Smooth muscle cell of the brain vasculature (primary cell): ENCODE measurements at regions not wholly inside any gene's neighbourhood (a gene's known extent, or its start where the extent isn't known, plus 50 kb on each side); places are given as distances from the start of the nearest gene placed in this dataset.

Experiments
- DNase-seq: peaks from one replicate; pipeline ENCODE4 v3.0.0-alpha.2; 2012; ENCODE audit warnings: low read depth, low spot score

- no peak for DNase-seq
Observed at GRCh38 chr3:28738425-28738824, 389.8 kb upstream of the AZI2 start.

DNA sequence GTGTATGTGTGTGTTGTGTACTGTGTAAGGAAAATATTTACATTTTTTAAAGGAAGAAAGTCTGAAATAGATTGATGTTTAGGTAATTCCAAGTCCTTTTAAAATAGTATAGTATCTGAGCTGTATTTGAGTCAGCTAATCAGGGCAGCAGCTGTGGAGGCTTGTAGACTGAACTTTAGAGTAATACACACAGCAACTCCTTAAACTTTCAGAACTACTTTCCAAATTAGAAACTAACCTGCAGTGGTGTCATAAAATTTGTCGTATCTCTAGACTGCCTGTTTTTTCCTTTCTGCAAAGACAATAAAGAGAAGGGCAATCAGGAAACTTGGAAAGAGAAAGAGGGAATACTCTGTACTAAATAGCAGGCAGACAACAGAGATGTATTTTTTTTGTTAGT lies 391.0 kb upstream of the AZI2 start:
- no peak for DNase-seq

DNA sequence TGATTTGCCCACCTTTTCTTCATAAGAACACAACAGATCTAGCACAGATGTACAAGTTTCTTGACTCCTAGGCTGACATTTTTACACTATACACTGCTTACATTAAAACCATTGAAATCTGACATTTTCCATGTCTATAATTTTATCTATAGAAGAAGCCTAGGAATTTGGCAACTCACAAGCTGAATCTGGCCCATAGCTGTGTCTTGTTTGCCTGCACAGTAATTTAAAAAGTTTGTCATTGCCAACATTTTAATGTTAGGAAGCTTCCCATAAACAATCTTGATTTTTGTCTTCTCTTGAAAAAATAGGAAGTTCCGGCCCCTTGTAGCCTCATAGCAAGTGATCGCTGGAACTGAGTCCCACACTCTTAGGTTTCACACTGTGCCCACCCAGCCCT lies 394.6 kb upstream of the AZI2 start:
- DNase-seq, result no peak

DNA sequence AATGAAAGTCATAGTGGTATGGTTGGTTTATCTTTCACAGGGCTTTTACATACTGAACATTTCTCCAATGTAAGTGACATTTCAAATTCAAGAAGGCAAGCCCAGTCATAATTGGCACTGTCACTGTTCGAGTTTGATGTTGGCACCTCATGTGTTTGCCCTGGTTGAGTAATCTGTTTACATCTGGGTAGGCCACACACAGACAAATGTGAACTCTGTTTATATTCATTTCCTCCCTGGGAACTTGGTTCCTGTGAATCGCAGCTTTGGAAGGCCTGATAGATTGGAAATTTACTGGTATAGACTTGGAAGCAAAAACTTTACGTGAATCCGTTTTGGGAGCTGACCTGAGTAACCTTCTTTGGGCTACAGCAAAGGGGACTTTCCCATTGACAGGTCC lies 395.2 kb upstream of the AZI2 start:
- DNase-seq, result no peak

DNA sequence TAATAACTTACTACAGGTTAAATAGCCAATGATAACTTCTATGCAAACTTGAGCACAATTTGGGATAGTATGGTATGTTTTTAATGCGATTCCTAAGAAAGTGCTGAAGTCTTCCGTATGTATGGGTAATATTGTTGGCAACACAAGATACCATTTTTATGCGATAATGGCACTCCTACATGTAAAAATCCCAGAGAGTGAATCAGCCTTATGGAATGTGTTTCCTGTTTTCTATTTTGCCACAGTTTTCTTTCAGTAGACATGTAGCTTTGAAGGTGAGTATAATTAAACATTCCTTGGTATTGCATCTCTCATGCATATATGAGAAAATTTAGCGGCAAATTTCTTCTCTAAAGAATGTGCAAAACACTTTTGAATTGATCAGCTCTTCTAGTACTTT lies 396.8 kb upstream of the AZI2 start:
- DNase-seq, result no peak

- DNase-seq, result no peak
Observed at GRCh38 chr3:28745916-28746617, 397.4 kb upstream of the AZI2 start.

GRCh38 chr3:28746990-28747389 lies 398.4 kb upstream of the AZI2 start:
- no peak for DNase-seq

GRCh38 chr3:28751864-28752263 lies 403.2 kb upstream of the AZI2 start:
- no peak for DNase-seq

DNA sequence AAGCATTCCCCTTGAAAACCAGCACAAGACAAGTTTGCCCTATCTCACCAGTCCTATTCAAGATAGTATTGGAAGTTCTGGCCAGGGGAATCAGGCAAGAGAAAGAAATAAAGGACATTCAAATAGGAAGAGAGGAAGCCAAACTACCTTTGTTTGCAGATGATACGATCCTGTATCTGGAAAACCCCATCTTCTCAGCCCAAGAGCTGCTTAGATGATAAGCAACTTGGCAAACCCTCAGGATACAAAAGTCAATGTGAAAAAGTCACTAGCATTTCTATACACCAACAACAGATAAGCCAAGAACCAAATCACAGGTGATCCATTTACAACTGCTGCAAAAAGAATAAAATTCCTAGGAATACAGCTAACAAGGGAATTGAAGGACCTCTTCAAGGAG lies 403.7 kb upstream of the AZI2 start:
- no peak for DNase-seq

DNA sequence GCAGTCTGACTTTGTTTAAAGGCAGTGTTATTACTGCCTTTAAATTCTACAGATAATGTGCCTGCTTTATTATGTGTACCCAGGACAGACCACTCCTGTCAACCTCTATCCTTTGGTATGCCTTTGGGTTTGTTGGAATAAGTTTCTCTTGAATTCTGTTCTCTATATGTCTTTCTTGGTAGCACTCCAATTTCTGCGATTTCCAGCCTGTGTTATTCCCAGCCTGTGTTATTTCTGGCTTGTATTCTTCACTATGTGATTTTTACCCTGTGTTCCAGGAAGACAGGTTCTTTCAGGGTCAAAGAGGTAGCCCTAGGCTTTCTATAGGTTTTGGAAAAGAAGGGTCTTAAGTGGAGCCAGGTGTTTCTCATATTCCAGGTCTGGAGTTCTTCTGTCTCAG lies 407.4 kb upstream of the AZI2 start:
- DNase-seq, result no peak

DNA sequence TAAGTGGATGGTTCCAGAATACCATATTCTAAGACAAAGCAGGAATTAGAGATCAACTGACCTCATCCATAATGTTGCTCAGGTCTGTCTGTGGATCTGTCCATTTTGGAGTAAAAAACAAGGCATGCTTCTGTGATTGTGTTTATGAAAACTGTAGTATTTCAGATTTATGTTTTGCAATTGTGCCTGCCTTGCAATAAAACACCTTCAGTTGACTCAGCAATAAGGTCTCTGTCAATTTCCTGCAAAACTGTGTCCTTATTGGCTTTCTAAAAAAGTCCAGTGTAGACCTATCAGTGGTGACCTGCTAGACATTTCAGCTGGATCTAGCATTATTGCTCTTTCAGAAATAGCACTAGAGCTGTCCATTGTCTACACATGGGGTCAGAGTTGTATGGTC lies 409.5 kb upstream of the AZI2 start:
- no peak for DNase-seq

DNA sequence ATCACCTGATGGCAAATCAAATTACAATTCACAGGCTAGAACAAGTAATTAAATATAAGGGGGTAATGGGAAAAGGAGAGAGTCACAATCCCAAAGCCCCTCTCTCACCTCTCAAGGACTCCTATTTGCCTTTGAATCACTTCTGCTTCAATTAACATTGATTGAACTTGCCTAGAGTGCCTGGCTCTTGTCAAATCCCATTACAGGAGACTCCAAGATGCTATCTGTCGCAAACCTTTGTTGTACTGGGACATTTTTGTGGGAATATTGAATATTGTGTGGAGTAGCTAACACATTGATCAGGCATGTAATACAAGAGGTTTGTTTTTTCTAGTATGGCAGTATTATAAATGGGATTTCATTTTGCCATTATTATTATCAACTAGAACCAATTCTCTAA lies 412.8 kb upstream of the AZI2 start:
- no peak for DNase-seq

DNA sequence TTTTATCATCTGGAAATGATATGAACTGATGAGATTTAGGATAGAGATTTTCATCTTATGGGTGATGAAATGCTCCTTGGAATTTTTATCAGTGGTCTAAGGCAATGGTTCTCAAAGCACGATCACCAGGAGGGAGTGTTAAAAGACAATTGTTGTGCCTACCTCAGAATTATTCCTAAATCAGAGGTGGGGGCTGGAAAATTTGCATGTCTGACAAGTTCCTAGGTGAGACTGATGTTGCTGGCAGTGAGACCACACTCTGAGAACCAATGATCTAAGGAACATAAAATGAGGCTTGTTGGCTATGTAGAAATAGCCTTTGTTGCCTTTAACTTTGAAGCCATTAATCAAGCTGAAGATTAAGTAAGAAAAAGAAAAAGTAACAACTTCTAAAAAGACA lies 416.6 kb upstream of the AZI2 start:
- DNase-seq, result no peak

GRCh38 chr3:28768439-28768838 lies 419.8 kb upstream of the AZI2 start:
- no peak for DNase-seq

GRCh38 chr3:28777806-28778475 lies 429.3 kb upstream of the AZI2 start:
- DNase-seq, result no peak

GRCh38 chr3:28780480-28780879 lies 431.9 kb upstream of the AZI2 start:
- no peak for DNase-seq

DNA sequence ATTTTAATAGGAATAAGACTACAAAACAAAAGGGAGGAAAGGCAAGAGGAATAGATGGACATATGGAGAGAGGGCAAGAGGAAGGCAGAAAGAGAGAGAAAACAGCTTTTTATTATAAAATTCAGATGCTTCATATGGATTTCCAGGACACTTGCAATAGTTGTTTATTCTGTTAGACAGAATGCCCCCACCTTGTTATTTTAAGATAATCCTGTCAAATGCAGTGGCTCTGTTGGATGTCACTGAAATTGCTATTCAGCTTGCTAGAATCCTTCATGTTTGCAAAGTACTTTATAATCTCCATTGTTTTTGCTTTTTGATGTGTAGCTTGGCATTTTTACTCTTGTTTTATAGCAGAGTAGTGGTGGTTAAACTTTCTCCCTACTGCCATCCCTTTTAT lies 432.4 kb upstream of the AZI2 start:
- DNase-seq, result no peak

- no peak for DNase-seq
Observed at GRCh38 chr3:28786446-28786845, 437.8 kb upstream of the AZI2 start.

DNA sequence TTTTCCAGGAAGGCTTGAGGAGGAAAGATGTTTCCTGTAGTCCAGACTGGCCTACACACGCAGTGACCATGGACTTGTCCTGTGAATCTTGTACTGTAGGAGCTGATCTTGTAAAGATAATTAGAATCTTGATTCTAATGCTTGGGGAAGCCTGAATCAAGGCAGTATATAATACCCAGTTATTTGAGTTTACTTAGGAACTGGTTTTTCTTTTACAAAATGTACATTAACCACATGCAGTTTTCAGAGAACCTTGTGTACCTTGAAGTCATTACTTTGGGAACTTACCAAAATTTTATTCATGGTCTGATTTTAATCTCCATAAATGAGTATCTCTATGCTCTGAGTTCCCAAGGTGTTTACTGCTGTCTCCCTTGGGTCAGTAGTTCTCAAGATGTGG lies 439.9 kb upstream of the AZI2 start:
- DNase-seq, result no peak

DNA sequence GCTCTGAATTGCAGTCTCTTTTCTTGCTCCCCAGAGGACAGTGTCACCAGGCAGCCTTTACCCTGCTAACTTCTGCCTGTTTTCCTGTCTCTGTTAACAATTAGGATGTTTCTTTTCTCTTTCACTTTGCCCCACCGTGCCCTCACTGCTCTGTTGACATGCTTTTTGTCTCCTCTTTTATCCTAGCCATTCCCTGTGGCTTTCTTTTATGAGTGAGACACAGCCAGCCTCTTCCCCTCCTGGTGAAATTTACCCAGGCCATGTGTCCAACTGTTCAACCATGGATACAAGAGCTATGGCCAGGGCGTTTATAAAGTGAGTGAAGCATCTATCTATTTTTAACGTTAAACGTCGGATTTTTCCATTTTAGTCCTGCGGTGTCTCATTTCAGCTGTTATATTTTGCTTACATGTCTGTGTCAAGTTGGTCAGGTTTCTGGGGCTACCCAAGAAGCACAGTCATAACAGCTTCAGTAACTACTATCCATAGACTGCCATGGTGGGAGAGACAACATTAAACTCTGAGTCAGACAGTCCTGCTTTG lies 443.2 kb upstream of the AZI2 start:
- peak; percentile 9 for DNase-seq

DNA sequence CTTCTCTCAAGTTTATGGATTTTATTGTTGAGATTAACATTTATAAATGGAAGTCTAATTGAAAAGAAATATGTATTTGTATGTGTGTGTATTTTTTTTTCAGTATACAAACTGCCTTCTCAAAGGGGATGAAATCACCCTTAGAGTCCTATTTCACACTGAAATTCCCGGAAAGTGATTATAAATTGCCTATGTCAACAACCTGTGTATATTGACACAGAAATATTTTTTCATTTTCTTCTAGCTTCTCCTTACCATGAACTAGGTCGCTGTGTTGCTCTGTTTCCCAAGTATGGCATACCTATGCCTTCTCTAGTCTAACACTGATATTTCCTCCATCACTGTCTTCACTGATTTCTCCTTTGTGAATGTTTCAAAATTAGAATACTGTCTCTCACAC lies 444.0 kb upstream of the AZI2 start:
- no peak for DNase-seq

- DNase-seq, result no peak
Observed at GRCh38 chr3:28799084-28799483, 450.5 kb upstream of the AZI2 start.

DNA sequence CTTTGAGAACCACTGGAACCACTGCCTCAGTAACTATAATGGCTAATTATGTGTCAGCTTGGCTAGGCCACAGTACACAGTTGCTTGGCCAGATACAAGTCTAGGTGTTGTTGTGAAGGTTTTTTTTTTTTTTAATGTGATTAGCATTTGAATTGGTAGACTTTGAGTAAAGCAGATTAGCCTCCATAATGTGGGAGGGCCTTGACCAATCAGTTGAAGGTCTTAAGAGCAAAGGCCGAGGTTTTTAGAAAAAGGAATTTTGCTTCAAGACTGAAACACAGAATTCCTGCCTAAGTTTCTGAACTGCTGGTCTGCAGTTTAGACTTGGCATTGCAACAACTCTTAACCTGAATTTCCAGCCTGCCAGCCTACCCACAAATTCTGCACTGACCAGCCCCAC lies 451.6 kb upstream of the AZI2 start:
- no peak for DNase-seq
